Activated T-helper 2 cell treated with anti-CD3 and anti-CD28 coated beads, Interferon-gamma antibody, Interleukin-2, Interleukin-4, amounts not matched to agents 10 μg/mL and 5 μg/mL and 100 μg/mL, durations not matched to agents 14 hours and 24 hours and 36 hours (primary cell): ENCODE measurements at regions not wholly inside any gene's neighbourhood (a gene's known extent, or its start where the extent isn't known, plus 50 kb on each side); places are given as distances from the start of the nearest gene placed in this dataset.

Source experiments
- DNase-seq: peaks from one replicate; pipeline ENCODE4 v3.0.0; 2021; ENCODE audit warnings: low spot score
- H3K27ac Mint-ChIP-seq: one replicate; pipeline ENCODE4 v1.8.0; 2021; ENCODE audit warnings: mixed read lengths
- H3K27me3 Mint-ChIP-seq: one replicate; pipeline ENCODE4 v1.8.0; 2021; ENCODE audit warnings: low read depth, mixed read lengths
- H3K36me3 Mint-ChIP-seq: one replicate; pipeline ENCODE4 v1.8.0; 2021; ENCODE audit warnings: low read depth, mixed read lengths
- H3K4me1 Mint-ChIP-seq: one replicate; pipeline ENCODE4 v1.8.0; 2021; ENCODE audit warnings: low read depth, mixed read lengths
- H3K4me3 Mint-ChIP-seq: one replicate; pipeline ENCODE4 v1.8.0; 2021; ENCODE audit warnings: low read depth, mild to moderate bottlenecking, moderate library complexity, mixed read lengths
- H3K9me3 Mint-ChIP-seq: one replicate; pipeline ENCODE4 v1.8.0; 2021; ENCODE audit warnings: mixed read lengths
- intact Hi-C: fragments of 100-400 bp; cut with micrococcal nuclease; formaldehyde crosslinking; loops from one replicate; pipeline ENCODE4 v1.15.1; 2023

GRCh38 chr7:31462636-31463035 lies 51.3 kb upstream of the ITPRID1 start:
- H3K36me3 Mint-ChIP-seq: no peaks in the 10 kb centered on the region
- no peak overlapping the region for H3K4me3 Mint-ChIP-seq
- no peaks in the 10 kb centered on the region for H3K27me3 Mint-ChIP-seq
- DNase-seq: no peak
- no peaks in the 10 kb centered on the region for H3K9me3 Mint-ChIP-seq
- intact Hi-C loops: no loop called here
- H3K4me1 Mint-ChIP-seq: no peaks in the 10 kb centered on the region
- H3K27ac Mint-ChIP-seq: no peak overlapping the region
